ENCODE measurements at regions not wholly inside any gene's neighbourhood (a gene's known extent, or its start where the extent isn't known, plus 50 kb on each side); places are given as distances from the start of the nearest gene placed in this dataset.

DNA sequence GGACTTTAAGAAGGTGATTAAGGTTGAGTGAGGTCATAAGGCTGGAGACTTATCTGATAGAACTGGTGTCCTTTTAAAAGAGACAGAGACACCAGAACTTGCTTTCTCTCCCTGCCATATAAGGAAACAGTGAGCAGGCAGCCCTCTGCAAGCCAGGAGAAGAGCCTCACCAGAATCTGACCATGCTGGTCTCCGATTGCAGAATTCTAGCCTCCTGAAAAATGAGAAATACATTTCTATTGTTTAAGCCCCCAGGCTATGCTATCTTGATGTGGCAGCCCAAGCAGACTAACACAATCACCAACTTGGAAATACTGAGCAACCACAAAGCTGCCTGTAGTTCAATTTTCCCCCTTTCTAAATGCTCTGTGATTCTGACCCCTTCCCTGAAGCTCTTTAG lies 161.4 kb upstream of the RARB start:
- TF ChIP-seq, protein P1, sequence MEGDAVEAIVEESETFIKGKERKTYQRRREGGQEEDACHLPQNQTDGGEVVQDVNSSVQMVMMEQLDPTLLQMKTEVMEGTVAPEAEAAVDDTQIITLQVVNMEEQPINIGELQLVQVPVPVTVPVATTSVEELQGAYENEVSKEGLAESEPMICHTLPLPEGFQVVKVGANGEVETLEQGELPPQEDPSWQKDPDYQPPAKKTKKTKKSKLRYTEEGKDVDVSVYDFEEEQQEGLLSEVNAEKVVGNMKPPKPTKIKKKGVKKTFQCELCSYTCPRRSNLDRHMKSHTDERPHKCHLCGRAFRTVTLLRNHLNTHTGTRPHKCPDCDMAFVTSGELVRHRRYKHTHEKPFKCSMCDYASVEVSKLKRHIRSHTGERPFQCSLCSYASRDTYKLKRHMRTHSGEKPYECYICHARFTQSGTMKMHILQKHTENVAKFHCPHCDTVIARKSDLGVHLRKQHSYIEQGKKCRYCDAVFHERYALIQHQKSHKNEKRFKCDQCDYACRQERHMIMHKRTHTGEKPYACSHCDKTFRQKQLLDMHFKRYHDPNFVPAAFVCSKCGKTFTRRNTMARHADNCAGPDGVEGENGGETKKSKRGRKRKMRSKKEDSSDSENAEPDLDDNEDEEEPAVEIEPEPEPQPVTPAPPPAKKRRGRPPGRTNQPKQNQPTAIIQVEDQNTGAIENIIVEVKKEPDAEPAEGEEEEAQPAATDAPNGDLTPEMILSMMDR (IDR thresholded peaks at IDR 0.05; ENCODE audit: poor library complexity, severe bottlenecking): no peak
- TF ChIP-seq EP300 (conservative IDR thresholded peaks at IDR 0.05; ENCODE audit: poor library complexity, severe bottlenecking) (no peak), POLR2AphosphoS5 (IDR thresholded peaks at IDR 0.05) (no peak), RAD21 (conservative IDR thresholded peaks at IDR 0.05) (no peak), EZH2 (IDR thresholded peaks at IDR 0.05; ENCODE audit: borderline replicate concordance, insufficient read depth, low read length, poor library complexity, severe bottlenecking) (no peak)
- TF ChIP-seq, protein P2, sequence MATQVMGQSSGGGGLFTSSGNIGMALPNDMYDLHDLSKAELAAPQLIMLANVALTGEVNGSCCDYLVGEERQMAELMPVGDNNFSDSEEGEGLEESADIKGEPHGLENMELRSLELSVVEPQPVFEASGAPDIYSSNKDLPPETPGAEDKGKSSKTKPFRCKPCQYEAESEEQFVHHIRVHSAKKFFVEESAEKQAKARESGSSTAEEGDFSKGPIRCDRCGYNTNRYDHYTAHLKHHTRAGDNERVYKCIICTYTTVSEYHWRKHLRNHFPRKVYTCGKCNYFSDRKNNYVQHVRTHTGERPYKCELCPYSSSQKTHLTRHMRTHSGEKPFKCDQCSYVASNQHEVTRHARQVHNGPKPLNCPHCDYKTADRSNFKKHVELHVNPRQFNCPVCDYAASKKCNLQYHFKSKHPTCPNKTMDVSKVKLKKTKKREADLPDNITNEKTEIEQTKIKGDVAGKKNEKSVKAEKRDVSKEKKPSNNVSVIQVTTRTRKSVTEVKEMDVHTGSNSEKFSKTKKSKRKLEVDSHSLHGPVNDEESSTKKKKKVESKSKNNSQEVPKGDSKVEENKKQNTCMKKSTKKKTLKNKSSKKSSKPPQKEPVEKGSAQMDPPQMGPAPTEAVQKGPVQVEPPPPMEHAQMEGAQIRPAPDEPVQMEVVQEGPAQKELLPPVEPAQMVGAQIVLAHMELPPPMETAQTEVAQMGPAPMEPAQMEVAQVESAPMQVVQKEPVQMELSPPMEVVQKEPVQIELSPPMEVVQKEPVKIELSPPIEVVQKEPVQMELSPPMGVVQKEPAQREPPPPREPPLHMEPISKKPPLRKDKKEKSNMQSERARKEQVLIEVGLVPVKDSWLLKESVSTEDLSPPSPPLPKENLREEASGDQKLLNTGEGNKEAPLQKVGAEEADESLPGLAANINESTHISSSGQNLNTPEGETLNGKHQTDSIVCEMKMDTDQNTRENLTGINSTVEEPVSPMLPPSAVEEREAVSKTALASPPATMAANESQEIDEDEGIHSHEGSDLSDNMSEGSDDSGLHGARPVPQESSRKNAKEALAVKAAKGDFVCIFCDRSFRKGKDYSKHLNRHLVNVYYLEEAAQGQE (IDR thresholded peaks at IDR 0.05; ENCODE audit: borderline replicate concordance): no peak
